ENCODE measurements at regions not wholly inside any gene's neighbourhood (a gene's known extent, or its start where the extent isn't known, plus 50 kb on each side); places are given as distances from the start of the nearest gene placed in this dataset.

GRCh38 chr6:22706651-22707050 lies 137.3 kb downstream of the HDGFL1 start:
- TF ChIP-seq, protein P1, sequence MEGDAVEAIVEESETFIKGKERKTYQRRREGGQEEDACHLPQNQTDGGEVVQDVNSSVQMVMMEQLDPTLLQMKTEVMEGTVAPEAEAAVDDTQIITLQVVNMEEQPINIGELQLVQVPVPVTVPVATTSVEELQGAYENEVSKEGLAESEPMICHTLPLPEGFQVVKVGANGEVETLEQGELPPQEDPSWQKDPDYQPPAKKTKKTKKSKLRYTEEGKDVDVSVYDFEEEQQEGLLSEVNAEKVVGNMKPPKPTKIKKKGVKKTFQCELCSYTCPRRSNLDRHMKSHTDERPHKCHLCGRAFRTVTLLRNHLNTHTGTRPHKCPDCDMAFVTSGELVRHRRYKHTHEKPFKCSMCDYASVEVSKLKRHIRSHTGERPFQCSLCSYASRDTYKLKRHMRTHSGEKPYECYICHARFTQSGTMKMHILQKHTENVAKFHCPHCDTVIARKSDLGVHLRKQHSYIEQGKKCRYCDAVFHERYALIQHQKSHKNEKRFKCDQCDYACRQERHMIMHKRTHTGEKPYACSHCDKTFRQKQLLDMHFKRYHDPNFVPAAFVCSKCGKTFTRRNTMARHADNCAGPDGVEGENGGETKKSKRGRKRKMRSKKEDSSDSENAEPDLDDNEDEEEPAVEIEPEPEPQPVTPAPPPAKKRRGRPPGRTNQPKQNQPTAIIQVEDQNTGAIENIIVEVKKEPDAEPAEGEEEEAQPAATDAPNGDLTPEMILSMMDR (IDR thresholded peaks at IDR 0.05; ENCODE audit: borderline replicate concordance, insufficient read depth, low read depth, low read length) = no peak
- H3K4me3 ChIP-seq (ENCODE audit: low read depth, low read length) = no peak overlapping the region

DNA sequence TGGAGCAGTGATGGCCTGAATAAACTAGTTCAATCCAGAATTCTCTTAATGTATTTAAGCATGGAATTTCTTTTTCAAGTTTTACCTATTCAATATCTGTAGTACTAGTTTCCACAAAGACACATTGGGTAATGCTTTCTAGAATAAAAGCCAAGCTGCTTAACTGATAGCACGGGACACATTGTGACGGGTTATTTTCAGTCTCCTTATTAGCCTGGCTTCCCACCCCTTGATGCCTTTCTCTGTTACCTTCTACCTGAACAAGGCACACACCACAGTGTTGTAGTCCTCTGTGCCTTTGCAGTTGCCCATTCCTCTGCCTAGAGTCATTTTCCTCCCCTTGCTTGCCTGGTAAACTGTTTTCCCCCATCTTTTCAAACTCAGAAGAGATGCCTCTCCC lies 139.1 kb downstream of the HDGFL1 start:
- no peak overlapping the region for H3K4me3 ChIP-seq (ENCODE audit: low read depth, low read length)
- TF ChIP-seq, protein P1 (IDR thresholded peaks at IDR 0.05; ENCODE audit: borderline replicate concordance, insufficient read depth, low read depth, low read length) = no peak

- H3K4me3 ChIP-seq (ENCODE audit: low read depth, low read length) = no peak overlapping the region
- TF ChIP-seq, protein P1 (IDR thresholded peaks at IDR 0.05; ENCODE audit: borderline replicate concordance, insufficient read depth, low read depth, low read length) = no peak
These were observed 140.4 kb downstream of the HDGFL1 start for GRCh38 chr6:22709803-22710202.

- TF ChIP-seq, protein P1 (IDR thresholded peaks at IDR 0.05; ENCODE audit: borderline replicate concordance, insufficient read depth, low read depth, low read length) = no peak
- H3K4me3 ChIP-seq (ENCODE audit: low read depth, low read length) = no peak overlapping the region
These were observed 147.4 kb downstream of the HDGFL1 start for GRCh38 chr6:22716721-22717120.

- TF ChIP-seq, protein P1 (IDR thresholded peaks at IDR 0.05; ENCODE audit: borderline replicate concordance, insufficient read depth, low read depth, low read length) = no peak
- H3K4me3 ChIP-seq (ENCODE audit: low read depth, low read length) = no peak overlapping the region
These were observed 148.5 kb downstream of the HDGFL1 start for GRCh38 chr6:22717915-22718314.

DNA sequence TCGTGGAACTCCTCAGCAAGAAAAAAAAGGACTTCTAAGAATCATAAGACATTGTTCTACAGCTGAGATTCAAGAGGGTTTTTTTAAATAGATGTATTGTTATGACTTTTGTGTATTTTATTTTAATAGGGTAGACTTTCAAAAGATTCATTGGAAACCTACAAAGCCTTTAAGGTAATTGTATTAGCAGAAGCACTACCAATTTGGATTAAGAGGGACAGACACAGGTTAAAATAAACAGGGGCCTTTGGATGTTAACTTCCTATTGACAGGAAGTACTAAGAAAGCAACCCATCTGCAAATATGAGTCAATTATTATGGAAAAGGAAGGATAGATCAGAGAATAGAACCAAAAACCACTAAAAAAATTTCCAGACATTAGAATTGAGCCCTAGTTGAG lies 153.5 kb downstream of the HDGFL1 start:
- H3K4me3 ChIP-seq (ENCODE audit: low read depth, low read length) = no peak overlapping the region
- TF ChIP-seq, protein P1 (IDR thresholded peaks at IDR 0.05; ENCODE audit: borderline replicate concordance, insufficient read depth, low read depth, low read length) = no peak

DNA sequence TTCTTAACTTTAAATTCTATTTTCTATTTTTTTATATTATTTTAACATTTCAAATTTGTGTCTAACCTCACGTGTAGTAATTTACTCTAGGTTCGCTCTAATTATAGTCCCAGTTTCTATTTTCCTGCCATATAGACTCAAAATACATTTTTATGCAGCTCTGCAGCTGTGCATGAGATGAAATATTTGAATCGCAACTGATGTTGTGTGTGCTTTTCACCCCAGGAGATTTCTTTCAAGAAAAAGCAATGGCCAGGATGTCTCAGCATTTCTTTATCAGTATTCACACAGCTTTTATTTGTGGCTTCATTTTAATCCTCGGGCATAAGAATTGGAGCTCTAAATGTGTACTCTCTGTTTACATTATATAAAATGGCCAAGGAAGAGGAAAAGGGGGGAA lies 157.6 kb downstream of the HDGFL1 start:
- TF ChIP-seq, protein P1 (IDR thresholded peaks at IDR 0.05; ENCODE audit: borderline replicate concordance, insufficient read depth, low read depth, low read length) = no peak

More for the DNA sequence above, 157.6 kb downstream of the HDGFL1 start:
- H3K4me3 ChIP-seq (ENCODE audit: low read depth, low read length) = no peak overlapping the region

All from GM12875 (cell line).